Kidney epithelial cell (primary cell): ENCODE measurements at regions not wholly inside any gene's neighbourhood (a gene's known extent, or its start where the extent isn't known, plus 50 kb on each side); places are given as distances from the start of the nearest gene placed in this dataset.

Source experiments
- DNase-seq: peaks from one replicate; pipeline ENCODE4 v3.0.0-alpha.2; 2010; ENCODE audit warnings: low read depth
- H3K27me3 ChIP-seq: 2 replicates; pipeline ENCODE4 v1.6.0; 2011; ENCODE audit warnings: low read length; ENCODE audit not compliant: control insufficient read depth, insufficient read depth
- H3K36me3 ChIP-seq: 2 replicates; pipeline ENCODE4 v1.5.1; 2011; ENCODE audit warnings: low read length; ENCODE audit not compliant: control insufficient read depth, insufficient read depth
- H3K4me3 ChIP-seq: 2 replicates; pipeline ENCODE4 v1.5.1; 2011; ENCODE audit warnings: low read depth, mild to moderate bottlenecking, control low read depth, low read length
- CTCF ChIP-seq: IDR thresholded peaks from 2 replicates; pipeline ENCODE4 v1.5.1; 2011; ENCODE audit warnings: mild to moderate bottlenecking, moderate library complexity, low read length, control low read depth, inconsistent platforms; ENCODE audit not compliant: insufficient read depth, poor library complexity, severe bottlenecking

- DNase-seq = no peak
- Histone ChIP-seq H3K36me3 (no peaks in the 10 kb centered on the region), H3K27me3 (peaks cover 8% of the 10 kb centered on the region), H3K4me3 (no peak overlapping the region)
- no peak for TF ChIP-seq CTCF
Observed at GRCh38 chr6:131387562-131388447, 185.2 kb upstream of the ARG1 start.

- H3K36me3 ChIP-seq = no peaks in the 10 kb centered on the region
- no peak for DNase-seq
- no peak for TF ChIP-seq CTCF
- no peak overlapping the region for H3K4me3 ChIP-seq
- no peaks in the 10 kb centered on the region for H3K27me3 ChIP-seq
Observed at GRCh38 chr6:131390322-131390721, 182.7 kb upstream of the ARG1 start.

GRCh38 chr6:131391116-131391515 is 181.9 kb upstream of the ARG1 start:
- H3K4me3 ChIP-seq = no peak overlapping the region
- no peak for TF ChIP-seq CTCF
- DNase-seq = no peak
- H3K36me3 ChIP-seq = no peaks in the 10 kb centered on the region
- H3K27me3 ChIP-seq = no peaks in the 10 kb centered on the region

- no peak for TF ChIP-seq CTCF
- no peak for DNase-seq
Observed at GRCh38 chr6:131393433-131393832, 179.6 kb upstream of the ARG1 start.

GRCh38 chr6:131394768-131395432 is 178.1 kb upstream of the ARG1 start:
- H3K4me3 ChIP-seq = no peak overlapping the region
- TF ChIP-seq CTCF = no peak
- no peaks in the 10 kb centered on the region for H3K27me3 ChIP-seq
- no peak for DNase-seq
- no peaks in the 10 kb centered on the region for H3K36me3 ChIP-seq

More at GRCh38 chr6:131393433-131393832, 179.6 kb upstream of the ARG1 start:
- no peaks in the 10 kb centered on the region for H3K27me3 ChIP-seq
- no peak overlapping the region for H3K4me3 ChIP-seq
- no peaks in the 10 kb centered on the region for H3K36me3 ChIP-seq
